Limb (tissue), 2 donors: ENCODE measurements at regions not wholly inside any gene's neighbourhood (a gene's known extent, or its start where the extent isn't known, plus 50 kb on each side); places are given as distances from the start of the nearest gene placed in this dataset.
"Not testable (repeated sequence)": the region's sequence is repeated elsewhere in the genome, so short reads cannot be mapped to it uniquely, and the experiment has no call there.

Experiments used
- DNase-seq, 2 donors: peaks; one replicate each; pipeline ENCODE4 v3.0.0-alpha.2; 2016; ENCODE audit errors: extremely low spot score in 2 of 2

DNA sequence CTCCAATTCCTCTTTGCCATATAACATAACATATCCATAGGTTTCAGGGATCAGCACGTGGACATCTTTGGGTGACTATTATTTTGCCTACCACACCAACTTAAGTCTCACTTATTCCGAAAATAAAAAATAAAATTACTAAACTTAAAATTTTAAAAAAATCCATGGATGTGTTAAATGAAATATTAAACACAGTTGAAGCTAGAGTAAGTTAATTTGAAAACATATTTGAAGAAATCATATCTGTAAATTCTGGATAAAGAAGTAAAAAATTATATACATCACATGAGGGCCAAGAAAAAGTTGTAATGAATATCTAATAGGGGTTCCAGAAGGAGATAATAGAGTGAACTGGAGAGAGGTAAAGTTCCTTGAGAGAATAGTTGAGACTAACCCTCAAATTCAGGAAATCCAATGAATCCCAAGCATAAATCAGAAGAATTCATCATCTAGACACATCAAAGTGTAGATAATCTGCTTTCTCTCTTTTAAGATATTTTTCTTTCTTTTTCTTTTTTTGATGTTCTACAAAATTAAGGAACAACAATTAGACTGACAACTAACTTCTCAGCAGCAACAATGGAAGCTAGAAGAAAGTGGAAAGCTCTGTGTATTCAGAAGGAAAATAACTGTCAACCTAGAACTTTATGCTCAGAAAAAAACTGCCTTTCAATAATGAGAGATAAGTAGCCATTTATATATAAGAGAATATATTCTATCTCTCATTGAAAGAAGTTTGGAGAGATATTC, 147.4 kb downstream of the ABHD5 start:
- no peak for DNase-seq

DNA sequence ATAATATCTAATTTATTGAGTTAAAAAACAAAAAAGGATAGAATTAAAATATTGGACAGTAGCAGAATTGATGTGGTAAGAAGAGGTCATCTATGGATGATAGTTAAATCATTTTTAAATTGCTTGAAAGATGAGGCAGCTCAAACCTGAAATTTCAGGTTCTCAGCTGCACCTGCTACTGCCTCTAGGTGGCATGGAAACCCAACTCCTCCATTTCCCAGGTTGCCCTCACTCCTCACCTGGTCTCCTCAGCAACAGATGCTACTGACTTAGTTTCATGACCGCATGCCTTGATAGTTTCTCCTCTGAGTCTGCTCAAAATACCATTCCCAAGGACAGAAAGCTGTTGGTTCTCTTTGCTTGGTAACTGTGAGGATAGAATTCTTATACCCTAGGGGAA, 148.1 kb downstream of the ABHD5 start:
- DNase-seq: no peak

DNA sequence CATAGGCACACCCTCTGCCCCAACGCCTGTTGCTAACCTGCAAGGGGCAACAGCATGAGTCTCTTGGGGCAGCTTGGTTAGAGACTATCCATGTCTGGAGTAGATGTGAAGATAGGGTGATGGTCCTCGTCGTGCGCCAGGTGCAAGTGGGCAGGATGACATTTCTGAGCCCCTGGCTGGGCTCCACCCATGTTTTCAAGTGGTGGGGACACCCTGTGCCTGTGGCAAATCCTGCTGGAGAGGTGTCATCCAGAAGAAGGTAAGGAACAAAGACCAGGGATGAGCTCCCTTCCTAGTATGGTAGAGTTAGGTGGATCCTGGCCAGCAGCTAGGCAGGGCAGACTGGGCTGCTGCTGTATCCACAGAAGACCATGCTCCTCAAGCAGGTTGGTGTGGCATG, 152.6 kb downstream of the ABHD5 start:
- no peak for DNase-seq

DNA sequence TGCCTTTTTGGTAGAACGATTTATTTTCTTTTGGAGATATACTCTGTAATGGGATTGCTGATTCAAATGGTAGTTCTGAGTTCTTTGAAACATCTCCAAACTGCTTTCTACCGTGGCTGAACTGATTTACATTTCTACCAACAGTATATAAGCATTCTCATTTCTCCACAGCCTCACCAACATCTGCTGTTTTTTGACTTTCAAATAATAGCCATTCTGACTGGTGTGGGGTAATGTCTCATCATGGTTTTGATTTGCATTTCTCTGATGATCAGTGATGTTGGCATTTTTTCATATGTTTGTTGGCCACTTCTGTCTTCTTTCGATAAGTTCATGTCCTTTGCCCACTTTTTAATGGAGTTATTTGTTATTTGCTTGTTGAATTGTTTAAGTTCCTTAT, 154.0 kb downstream of the ABHD5 start:
- no peak for DNase-seq

DNA sequence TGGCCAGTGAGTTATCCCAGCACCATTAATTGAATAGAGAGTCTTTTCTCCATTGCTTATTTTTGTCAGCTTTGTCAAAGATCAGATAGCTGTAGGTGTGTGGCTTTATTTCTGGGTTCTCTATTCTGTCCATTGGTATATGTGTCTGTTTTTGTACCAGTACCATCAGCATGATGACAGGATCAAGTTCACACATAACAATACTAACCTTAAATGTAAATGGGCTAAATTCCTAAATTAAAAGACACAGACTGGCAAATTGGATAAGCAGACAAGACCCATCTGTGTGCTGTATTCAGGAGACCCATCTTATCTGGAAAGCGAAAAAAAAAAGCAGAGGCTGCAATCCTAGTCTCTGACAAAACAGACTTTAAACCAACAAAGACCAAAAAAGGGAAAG, 154.8 kb downstream of the ABHD5 start:
- not testable (repeated sequence) for DNase-seq

DNA sequence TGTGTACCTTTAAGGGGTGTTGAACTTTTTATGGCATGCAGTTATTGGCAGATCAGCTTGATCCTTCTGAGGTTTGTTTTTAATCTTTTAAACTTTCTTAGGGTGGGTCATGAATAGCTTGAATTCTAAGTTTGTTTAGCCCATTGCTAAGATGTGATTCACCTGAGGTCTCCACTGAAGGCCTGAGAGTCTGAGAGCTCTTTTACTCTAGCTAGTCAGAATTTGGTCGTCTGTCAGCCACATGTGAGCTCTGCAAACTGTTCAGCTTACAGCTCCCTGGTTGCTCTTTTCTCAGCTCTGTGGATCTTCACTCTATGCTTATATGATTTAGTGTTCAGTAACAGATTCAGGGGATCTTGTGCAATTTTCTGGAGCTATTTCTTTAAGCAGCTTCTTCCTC, 161.3 kb downstream of the ABHD5 start:
- DNase-seq: no peak

DNA sequence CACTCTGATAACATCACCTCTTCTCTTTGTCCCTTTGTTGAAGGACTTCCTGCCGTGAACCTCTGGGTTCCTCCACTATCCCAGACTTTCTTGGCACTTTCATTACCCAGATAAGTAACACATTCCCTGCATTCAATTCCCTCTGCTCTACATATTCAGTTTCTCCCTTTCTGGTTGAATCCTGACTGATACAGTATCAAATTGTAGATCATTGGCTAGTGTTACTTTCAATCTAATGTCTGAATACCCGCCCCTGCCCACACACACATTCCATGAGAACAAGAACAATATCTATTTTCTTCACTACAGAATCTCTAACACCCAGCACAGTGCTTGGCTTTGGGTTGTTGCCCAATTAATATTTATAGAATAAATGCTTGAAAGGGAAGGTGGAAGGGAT, 163.5 kb downstream of the ABHD5 start:
- no peak for DNase-seq

DNA sequence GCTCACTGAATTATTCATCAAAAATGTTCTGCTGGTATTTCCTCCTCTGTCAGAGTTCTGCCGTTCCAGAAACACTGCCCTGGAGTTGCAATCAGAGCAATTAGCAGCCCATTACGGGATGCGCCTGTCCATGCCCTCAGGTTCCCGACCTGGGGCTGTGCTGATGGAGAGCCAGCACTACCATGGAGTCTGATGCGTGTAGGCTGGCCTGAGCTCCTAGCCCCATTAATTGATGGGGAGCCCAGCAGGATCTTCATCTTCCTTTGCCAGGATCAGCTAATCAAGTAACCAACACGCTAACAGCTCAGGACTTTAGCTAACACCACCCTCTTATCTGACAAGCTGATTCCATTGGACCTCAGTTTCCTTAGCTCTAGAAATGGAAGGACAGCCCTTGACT, 164.2 kb downstream of the ABHD5 start:
- DNase-seq: peak in 1 of 2 donors; percentile 11

DNA sequence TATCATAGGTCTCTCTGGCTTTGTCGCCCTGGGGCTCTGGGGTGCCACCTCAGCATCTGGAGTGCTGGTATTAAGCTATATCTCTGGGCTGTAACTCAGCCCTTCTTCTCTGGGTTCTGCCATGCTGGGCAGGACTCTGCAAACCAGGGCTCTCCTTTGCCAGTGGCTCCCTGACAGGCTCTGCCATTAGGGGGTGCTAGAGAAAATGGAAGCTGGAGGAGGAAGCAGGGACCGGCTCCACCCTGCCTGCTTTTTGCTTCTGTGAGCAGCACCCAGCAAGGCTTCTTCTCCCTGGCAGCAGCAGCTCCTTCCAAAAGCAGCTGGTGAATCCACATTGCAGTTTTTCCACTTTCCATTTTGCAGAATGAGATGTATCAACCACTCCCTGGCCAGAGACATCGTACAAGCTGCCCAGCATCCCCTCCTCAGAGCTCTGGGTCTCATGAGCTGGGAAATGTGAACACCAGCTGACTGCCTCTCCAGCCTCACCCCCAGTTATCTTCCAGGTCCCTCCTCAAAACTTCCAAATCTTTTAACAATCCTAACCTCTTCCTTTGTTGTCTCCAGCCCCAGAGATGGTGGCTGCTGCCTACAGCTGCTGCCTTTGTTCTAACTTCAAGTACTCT, 165.0 kb downstream of the ABHD5 start:
- peak in 1 of 2 donors; percentile 58 for DNase-seq

DNA sequence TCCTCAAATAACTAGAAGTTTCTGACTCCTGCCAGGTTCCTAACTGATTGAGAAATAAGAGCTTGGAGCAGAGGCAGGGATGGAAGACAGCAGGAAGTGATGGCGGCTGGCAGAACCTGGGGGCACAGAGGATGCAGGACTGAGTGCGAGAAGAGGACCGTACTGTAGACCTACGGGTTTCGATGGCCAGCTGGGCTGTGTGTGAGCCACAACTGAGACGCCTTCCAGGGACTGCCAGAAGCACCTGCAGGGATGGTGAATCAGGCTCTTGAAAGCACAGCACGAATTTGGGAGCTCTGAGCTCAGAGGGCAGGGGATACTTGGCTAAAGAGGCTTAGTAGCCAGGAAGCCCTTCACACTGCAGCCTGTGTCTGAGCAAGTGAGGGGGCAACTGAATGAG, 165.6 kb downstream of the ABHD5 start:
- peak in 1 of 2 donors; percentile 7 for DNase-seq

DNA sequence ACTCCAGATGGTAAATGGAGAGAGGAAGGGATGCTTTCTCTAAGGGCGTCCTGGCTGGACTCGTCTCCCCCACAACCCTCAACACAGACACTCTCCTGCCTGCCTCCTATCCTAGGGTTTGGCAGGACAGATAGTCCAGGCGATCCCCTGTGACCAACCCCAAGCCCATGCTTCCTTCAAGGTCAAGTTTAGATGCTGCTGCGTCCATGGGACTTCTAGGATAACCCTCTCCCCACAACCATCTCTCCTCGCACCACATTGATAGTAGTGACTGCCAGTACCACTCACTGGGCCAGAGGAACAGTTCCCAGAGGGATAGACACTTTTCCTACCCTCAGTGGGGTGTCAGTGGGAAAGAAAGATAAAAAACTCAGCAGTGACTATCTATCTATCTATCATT, 166.0 kb downstream of the ABHD5 start:
- no peak for DNase-seq

DNA sequence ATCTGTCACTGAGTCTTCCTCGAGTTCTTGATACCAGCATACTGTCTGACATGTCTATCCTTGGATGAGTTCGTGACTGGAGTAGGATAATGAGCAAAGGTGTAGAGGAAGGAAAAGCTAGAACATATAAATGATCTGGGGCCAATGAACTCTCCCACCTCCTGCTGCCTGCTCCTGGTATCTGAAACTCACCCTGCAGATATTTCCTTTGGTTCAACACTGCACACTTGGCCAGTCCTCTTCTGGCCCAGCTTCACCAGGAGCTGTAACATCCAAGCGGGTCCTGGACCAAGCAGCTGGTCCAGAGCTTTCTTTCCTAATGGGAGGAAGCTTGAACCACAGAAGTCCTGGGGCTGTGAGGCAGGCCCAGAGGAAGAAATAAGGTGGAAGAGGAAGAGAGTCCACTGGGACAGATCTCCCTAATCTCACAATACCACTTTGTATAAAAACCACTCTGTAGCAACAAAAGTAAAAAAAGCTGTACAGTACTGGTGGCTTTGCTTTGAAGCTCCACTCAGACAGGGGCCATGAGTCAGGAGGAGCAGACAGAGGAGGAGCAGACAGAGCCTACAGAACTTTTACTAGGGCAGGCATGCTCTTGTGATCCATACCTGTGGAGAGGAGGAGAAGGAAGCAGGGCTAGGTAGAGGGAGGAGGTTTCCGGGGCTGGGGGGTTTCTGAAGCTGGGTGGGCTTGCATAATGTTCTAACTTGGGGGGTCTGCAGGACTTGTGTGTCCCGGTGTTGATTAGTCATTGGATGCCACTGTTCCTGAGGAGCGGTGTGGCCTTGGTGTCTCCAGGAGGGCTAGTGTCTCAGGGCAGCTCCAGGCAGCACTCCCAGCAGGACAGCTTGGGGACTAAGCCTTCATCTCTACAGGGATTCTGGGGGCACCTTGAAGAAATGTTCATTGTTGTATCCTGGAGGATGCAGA, 166.9 kb downstream of the ABHD5 start:
- peak in 1 of 2 donors; percentile 11 for DNase-seq

DNA sequence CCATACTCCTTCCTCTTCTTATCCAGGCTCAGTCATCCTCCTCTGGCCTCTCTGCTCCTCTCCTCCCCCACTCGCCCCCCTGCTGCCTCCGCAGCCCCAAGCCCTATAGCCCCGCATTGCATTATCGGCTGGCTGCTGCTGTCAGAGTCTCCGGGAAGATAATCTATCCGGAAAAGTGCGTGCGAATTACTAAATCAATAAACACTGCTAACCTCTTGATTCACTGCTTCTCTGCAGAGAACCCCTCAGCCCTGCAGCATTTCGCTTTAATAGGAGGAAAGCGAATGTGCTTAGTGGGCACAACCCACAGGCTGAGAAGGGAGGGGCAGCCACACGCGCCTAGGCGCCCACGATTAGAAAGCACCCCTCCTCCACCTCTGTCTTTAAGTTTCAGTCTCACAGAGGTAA, 167.6 kb downstream of the ABHD5 start:
- DNase-seq: peak in 1 of 2 donors; percentile 14

DNA sequence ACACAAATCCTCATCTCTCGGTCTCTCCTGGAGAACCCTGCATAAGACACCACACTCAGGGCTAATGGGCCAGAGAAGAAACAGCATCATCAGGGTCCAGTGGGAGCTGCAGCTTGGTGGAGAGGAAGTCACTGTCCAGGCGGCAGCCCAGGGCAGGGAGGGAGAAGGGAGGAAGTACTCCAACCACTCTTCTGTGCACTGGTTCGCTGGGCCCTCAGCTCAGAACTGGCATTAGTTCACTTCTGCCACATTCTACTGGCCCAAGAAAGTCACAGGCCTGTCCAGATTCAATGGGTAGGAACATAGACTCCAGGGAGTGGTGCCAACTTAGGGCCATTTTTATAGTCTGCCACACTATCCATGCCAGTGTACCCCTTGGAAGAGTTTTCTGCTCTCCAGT, 169.0 kb downstream of the ABHD5 start:
- DNase-seq: no peak

DNA sequence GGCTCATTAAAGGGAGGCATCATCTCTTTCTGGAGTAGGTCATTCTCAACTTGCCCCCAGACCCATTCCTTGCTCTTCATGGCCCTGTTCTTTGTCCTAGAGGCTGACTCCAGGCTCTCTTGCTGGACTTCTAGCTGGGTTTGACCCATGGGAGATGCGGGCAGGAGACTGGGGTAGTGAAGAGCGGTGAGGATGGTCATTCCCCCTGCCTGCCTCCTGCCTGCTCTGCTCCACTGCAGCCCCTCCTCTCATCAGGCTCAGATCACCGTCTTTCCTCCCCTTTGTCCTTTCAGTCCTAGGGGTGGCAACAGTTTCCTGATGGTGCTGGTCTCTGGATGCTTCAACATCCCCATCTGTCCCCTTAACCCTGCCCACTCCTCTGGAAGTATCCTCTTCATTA, 170.9 kb downstream of the ABHD5 start:
- DNase-seq: no peak

DNA sequence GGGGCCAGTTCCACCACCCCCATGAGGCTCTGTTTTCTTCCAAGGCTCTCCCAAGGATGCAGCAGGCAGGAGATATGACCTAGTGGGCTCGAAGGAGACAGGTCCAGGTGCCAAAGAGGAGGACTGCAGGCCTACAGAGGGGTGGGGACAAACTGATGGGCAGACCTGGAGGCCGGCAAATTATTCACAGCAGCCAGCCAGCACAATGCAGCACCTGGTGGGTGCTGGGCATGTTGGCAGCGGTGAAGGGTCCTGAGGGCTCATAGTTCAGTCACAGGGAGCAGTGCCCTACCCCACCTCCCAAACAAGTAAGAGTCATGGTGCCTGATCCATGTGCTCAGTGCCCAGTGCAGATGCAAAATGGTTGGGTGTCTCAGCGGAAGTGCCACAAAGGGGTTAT, 171.7 kb downstream of the ABHD5 start:
- DNase-seq: peak in 1 of 2 donors; percentile 2

DNA sequence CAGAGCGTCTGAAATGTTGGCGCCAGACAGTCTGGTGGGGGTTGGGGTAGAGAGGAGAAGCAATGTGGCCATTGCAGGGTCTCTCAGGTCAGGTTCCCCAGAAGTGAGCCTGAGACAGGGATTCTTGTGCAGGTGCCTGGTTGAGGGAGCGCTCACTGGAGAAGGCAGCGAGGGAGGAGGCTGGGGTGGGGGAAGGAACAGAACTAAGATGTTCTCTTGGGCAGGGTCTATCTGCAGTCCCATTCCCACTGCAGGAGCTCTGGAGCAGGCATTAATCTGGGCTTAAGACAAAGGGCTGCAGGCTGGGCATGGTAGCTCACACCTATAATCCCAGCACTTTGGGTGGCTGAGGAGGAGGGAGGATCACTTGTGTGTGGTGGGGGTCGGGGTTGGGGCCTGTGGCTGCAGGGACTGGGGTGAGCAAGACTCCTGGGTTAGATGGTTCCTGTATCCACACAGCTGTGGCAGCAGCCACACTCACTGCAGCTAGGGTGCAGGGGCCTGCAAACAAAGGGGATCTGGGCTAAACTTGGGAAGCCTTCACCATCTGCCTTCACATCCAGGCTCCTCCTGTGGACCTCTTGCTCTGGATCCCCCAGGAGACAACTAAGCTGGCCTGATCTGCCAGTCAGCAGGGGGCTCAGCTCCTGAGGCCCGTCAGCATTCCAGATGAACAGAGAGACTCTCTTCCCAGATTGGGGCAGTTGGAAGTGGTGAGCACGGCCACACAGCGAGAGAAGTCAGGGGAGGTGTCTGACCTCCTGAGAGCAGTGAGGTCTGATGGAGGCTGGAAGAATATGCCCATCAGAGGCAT, 172.5 kb downstream of the ABHD5 start:
- peak in 1 of 2 donors; percentile 7 for DNase-seq

DNA sequence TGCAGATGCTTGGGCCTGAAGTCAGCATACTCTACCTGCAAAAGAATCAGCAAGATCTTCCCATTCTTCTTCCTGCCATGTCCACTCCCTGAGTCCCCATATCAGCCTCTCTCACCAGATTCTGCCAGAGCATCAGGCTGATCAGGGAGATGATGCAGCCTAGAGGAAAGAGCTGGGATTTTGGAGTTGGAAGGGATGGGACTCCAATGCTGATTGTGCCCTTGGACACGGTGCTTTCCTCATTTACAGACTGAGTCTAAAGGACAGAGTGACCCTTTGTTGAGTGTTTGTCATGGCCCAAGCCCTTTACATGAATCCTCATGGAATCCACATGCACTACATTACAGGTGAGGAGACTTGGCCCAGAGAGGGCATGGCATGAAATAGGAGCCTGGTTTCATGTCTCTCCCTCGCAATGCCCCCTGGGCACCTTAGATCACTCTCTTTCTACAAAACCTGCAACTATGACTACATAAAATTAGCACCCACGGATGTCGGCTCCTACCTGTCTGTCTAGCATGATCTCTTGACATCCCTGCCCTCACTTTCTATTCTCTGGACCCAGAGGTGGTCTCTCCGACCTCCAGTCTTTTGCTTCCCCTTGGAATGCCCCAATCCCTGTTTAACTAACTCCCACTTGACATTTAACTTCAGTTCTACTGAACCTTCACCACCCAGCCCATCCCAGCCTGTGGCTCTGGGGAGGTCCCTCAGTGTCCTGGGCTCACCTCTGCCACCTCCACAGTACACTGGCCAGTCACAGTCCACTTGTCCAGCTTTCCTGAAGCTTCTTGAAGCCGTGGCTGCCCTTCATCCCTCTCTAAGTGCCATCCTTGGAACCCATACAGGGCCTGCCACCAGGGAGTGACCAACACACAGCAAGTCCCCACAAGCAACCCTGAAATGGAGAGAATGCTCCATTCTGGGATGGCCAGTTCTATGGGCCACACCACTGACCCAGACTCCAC, 173.5 kb downstream of the ABHD5 start:
- peak in 1 of 2 donors; percentile 5 for DNase-seq

DNA sequence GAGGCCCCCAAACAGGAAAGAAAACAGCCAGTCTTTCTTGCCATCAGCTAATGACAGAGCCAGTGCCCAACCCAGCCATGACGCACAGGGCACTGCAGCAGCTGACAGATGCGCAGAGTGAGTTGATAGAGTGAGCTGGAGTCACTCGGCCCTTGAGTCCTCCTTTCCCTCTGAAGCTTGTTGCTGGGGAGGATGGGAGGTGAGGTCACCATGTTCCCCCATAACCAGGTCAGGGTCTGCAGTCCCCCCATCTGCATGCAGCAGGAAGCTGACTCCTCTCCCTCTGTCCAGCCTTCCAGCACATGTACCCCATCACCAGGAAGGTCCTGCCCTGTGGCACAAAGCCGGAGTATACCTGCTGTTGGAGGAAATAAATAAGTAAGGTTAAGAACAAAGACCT, 174.6 kb downstream of the ABHD5 start:
- DNase-seq: peak in 1 of 2 donors; percentile 7

DNA sequence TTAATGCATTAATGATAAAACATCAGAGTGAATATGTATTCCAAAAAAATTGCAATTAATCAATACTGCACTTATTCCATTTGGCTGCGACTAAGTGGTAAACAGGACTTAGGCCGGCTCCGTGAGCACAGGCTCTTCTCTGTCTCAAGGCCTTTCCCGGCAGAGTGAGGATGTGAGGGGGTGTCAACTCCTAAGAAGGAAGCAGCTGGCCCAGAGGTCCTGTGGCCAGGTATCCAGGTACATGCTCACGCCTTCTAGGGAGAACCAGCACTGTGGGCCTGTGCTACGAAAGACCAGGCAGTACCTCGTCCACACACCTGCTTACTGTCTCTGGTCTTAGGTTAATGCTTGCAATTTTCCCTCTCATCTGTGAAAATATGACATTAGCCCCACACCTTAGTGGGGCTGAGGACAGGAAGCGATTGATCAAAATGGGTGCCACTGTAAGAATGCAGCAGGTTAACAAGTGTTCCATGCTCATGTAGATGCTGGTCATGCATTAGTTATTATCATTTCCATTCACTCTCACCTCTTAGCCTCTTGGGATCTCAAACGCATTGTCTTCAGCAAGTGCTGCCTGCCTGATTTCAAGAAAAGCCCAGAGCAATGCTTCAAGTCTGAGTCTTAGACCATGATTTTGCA, 175.3 kb downstream of the ABHD5 start:
- DNase-seq: peak in 1 of 2 donors; percentile 19
